Right lobe of liver (tissue), 6 donors: ENCODE measurements at regions not wholly inside any gene's neighbourhood (a gene's known extent, or its start where the extent isn't known, plus 50 kb on each side); places are given as distances from the start of the nearest gene placed in this dataset.
"Not testable (repeated sequence)": the region's sequence is repeated elsewhere in the genome, so short reads cannot be mapped to it uniquely, and the experiment has no call there.

Experiments used
- ATAC-seq, 4 donors: fragments of 200-7000 bp; cut with Tn5 transposase; one replicate each; pipeline ENCODE4 v1.9.1; 2020; ENCODE audit warnings: mild to moderate bottlenecking in 4 of 4, moderate library complexity in 4 of 4
- DNase-seq, 3 donors: peaks; one replicate each; pipeline ENCODE4 v3.0.0-alpha.2; 2020
- H3K27ac ChIP-seq, 3 donors: fragments of 200-600 bp; one replicate each; pipeline ENCODE4 v1.8.0; 2022
- H3K27me3 ChIP-seq, 2 donors: fragments of 200-600 bp; one replicate each; pipeline ENCODE4 v1.8.0; 2022
- H3K36me3 ChIP-seq, 4 donors: fragments of 200-600 bp; sonication (generic) in 1 of 4; one replicate each; pipeline versions ENCODE4 v1.5.1 to v1.8.0; 2017 to 2022; ENCODE audit warnings: control low read depth in 1 of 4
- H3K4me1 ChIP-seq, 4 donors: fragments of 200-600 bp; sonication (generic) in 1 of 4; one replicate each; pipeline versions ENCODE4 v1.5.1 to v1.8.0; 2017 to 2022; ENCODE audit warnings: control low read depth in 1 of 4
- H3K4me3 ChIP-seq, 3 donors: fragments of 200-600 bp; one replicate each; pipeline ENCODE4 v1.8.0; 2022
- H3K9me3 ChIP-seq, 4 donors: fragments of 200-600 bp; sonication (generic) in 1 of 4; one replicate each; pipeline versions ENCODE4 v1.5.1 to v1.8.0; 2017 to 2022; ENCODE audit warnings: control low read depth in 1 of 4
- POLR2A ChIP-seq: fragments of 450-650 bp; IDR thresholded peaks from one replicate; pipeline ENCODE4 v1.6.1; 2017; ENCODE audit warnings: antibody characterized with exemption, mild to moderate bottlenecking
- WGBS: methylation state at CpG from one replicate; pipeline ENCODE4 v1.1.6; 2018; ENCODE audit warnings: low coverage, low lambda C conversion rate; ENCODE audit not compliant: insufficient coverage; ENCODE audit errors: missing lambda C conversion rate; 5-methylcytosine and 5-hydroxymethylcytosine counted together
- intact Hi-C, 2 donors: fragments of 100-400 bp; cut with DNase I; formaldehyde crosslinking; loops; one replicate each; pipeline versions ENCODE4 v1.11.2 to v1.14.1; 2022
- TF ChIP-seq, protein P1 (sequence below), 4 donors: fragments of 200-600 bp in 3 of 4; fragments of 450-650 bp in 1 of 4; IDR thresholded peaks; one replicate each; pipeline versions ENCODE4 v1.5.1 to v1.8.0; 2016 to 2022; ENCODE audit warnings: antibody characterized with exemption in 4 of 4, mild to moderate bottlenecking in 2 of 4
- donor health status: DM: no; HTN: yes; CAD: no.
- donor health status: DM: no; HTN: no; CAD: no.
- donor health status: DM: no; HTN: no; CAD: no.
- donor health status: DM: no; HTN: yes; CAD: no.
- donor health status: DM: no; HTN: yes; CAD: no.

DNA sequence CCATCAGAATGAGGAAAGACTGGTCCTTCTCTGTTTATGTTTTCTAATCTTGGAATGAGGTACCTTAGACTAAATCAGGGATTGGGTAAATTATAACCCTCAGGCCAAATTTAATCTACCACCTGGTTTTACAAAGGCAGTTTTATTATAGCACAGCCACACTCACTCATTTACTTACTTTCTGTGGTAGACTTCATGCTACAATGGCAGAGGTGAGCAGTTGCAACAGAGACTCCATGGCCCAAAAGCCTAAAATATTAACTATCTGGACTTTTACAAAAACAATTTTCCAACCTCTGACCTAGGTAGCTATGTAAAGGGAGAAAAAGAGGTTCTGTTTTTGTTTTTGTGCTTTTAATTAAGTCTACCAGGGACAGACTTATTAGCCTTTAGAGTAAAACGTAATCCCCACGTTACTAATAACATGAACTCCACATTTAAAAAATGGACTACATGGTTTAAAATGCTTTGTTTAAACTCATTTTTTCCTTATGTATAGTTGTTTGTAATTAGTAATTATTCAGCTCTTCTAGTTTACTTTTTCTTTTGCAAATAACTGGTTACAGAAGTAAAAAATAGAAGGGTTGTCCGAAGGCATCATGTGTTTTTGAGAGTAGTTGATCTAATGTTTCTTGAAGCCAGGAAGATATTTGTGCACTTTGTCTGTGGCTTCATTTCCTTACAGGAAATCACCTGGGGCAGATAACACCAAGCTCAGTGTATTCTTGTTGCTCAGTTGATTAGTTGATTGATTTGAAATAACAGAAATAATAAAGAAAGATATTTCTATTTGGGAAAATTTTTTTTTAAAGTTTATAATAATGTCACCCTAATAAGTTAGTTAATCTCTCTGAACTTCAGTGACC is 57.6 kb upstream of the ATP2B1 start:
- intact Hi-C loops = no loop called here
- Histone ChIP-seq H3K36me3 (no peaks in the 10 kb centered on the region), H3K27me3 (no peaks in the 10 kb centered on the region), H3K27ac (no peak overlapping the region), H3K4me3 (no peak overlapping the region), H3K4me1 (no peaks in the 10 kb centered on the region), H3K9me3 (no peaks in the 10 kb centered on the region)
- no peak for DNase-seq
- ATAC-seq = no peak
- 53% methylated on average over 3 of the region's 3 CpGs for WGBS
- TF ChIP-seq, protein P1, sequence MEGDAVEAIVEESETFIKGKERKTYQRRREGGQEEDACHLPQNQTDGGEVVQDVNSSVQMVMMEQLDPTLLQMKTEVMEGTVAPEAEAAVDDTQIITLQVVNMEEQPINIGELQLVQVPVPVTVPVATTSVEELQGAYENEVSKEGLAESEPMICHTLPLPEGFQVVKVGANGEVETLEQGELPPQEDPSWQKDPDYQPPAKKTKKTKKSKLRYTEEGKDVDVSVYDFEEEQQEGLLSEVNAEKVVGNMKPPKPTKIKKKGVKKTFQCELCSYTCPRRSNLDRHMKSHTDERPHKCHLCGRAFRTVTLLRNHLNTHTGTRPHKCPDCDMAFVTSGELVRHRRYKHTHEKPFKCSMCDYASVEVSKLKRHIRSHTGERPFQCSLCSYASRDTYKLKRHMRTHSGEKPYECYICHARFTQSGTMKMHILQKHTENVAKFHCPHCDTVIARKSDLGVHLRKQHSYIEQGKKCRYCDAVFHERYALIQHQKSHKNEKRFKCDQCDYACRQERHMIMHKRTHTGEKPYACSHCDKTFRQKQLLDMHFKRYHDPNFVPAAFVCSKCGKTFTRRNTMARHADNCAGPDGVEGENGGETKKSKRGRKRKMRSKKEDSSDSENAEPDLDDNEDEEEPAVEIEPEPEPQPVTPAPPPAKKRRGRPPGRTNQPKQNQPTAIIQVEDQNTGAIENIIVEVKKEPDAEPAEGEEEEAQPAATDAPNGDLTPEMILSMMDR (IDR thresholded peaks at IDR 0.05) = no peak
- TF ChIP-seq POLR2A = no peak

DNA sequence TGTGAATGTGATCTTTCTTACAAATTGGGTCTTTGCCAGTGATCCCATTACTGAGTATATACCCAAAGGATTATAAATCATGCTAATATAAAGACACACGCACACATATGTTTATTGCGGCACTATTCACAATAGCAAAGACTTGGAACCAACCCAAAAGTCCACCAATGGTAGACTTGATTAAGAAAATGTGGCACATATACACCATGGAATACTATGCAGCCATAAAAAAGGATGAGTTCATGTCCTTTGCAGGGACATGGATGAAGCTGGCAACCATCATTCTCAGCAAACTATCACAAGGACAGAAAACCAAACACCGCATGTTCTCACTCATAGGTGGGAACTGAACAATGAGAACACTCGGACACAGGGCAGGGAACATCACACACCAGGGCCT is 55.5 kb upstream of the ATP2B1 start:
- intact Hi-C loops, H3K27me3 ChIP-seq, DNase-seq, H3K4me3 ChIP-seq, ATAC-seq, H3K36me3 ChIP-seq, H3K9me3 ChIP-seq, H3K27ac ChIP-seq, H3K4me1 ChIP-seq: not testable (repeated sequence)
- 86% methylated on average over 4 of the region's 4 CpGs for WGBS

- no peak for TF ChIP-seq POLR2A
- TF ChIP-seq, protein P1 (IDR thresholded peaks at IDR 0.05) = no peak
- ATAC-seq (peak in 1 of 4 donors; percentile 19), DNase-seq (no peak)
- Histone ChIP-seq H3K4me1 (no peaks in the 10 kb centered on the region), H3K9me3 (no peaks in the 10 kb centered on the region), H3K4me3 (no peak overlapping the region), H3K36me3 (no peaks in the 10 kb centered on the region), H3K27ac (no peak overlapping the region), H3K27me3 (no peaks in the 10 kb centered on the region)
- WGBS = 54% methylated on average over 4 of the region's 4 CpGs
- intact Hi-C loops = no loop called here
Measured at GRCh38 chr12:89762498-89763170, 54.0 kb upstream of the ATP2B1 start.

GRCh38 chr12:89760783-89761182 is 52.1 kb upstream of the ATP2B1 start:
- intact Hi-C loops = no loop called here
- Histone ChIP-seq H3K4me1 (no peaks in the 10 kb centered on the region), H3K27me3 (no peaks in the 10 kb centered on the region), H3K27ac (no peak overlapping the region), H3K4me3 (no peak overlapping the region), H3K36me3 (no peaks in the 10 kb centered on the region), H3K9me3 (no peaks in the 10 kb centered on the region)
- TF ChIP-seq POLR2A = no peak
- TF ChIP-seq, protein P1 (IDR thresholded peaks at IDR 0.05) = no peak
- WGBS = 53% methylated on average over 2 of the region's 2 CpGs
- ATAC-seq = peak in 1 of 4 donors; percentile 15
- DNase-seq = no peak
